ENCODE measurements at regions not wholly inside any gene's neighbourhood (a gene's known extent, or its start where the extent isn't known, plus 50 kb on each side); places are given as distances from the start of the nearest gene placed in this dataset.

DNA sequence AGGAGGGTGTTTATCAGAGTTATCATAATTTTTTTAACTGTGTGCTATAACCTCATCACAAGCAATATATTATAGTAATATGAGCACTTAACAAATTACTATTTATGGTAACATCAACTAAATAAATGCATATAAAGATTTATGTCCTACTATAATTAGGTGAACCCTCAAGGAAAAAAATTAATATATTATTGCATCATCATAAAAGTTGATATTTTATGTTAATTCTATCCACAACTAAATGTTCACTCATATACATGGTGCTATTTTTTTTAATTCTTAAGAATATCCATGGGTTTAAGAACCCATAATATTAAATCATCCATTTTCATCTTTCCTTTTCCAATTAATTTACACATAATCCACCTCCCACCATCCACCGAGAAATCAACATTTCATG lies 506.0 kb upstream of the USP15 start:
- H3K27ac ChIP-seq (ENCODE audit: extremely low read depth, low read depth, low read length), result no peak overlapping the region
- ChIA-PET CTCF (no interaction called here), POLR2A (no interaction called here)
- H3K4me3 ChIP-seq (ENCODE audit: low read depth, low read length), result no peak overlapping the region
- H3K9me3 ChIP-seq (ENCODE audit: control insufficient read depth, insufficient read depth, low read depth, low read length), result no peaks in the 10 kb centered on the region
- no peaks in the 10 kb centered on the region for H3K36me3 ChIP-seq (ENCODE audit: control insufficient read depth in 2 of 2, insufficient read depth in 1 of 2, low read length in 2 of 2)
- TF ChIP-seq ZNF239 (tag by site-specific recombination; IDR thresholded peaks at IDR 0.05) (no peak), ZNF24 (tag by site-specific recombination; IDR thresholded peaks at IDR 0.05) (no peak), ZNF391 (tag by site-specific recombination; IDR thresholded peaks at IDR 0.05; ENCODE audit: borderline replicate concordance, low read depth) (no peak), ZNF19 (tag by site-specific recombination; IDR thresholded peaks at IDR 0.05; ENCODE audit: low read depth) (no peak), MZF1 (tag by site-specific recombination; IDR thresholded peaks at IDR 0.05; ENCODE audit: borderline replicate concordance) (no peak), GLI4 (tag by site-specific recombination; IDR thresholded peaks at IDR 0.05) (no peak), GFI1B (tag by site-specific recombination; IDR thresholded peaks at IDR 0.05) (no peak), ZSCAN16 (tag by site-specific recombination; IDR thresholded peaks at IDR 0.05) (no peak), ZBTB8A (tag by site-specific recombination; IDR thresholded peaks at IDR 0.05) (no peak), ZNF837 (tag by site-specific recombination; IDR thresholded peaks at IDR 0.05) (no peak), ZNF677 (tag by site-specific recombination; IDR thresholded peaks at IDR 0.05) (no peak), ZNF311 (tag by site-specific recombination; IDR thresholded peaks at IDR 0.05; ENCODE audit: borderline replicate concordance) (no peak), RBAK (tag by site-specific recombination; IDR thresholded peaks at IDR 0.05) (no peak), ZNF629 (tag by site-specific recombination; IDR thresholded peaks at IDR 0.05) (no peak), FEZF1 (tag by site-specific recombination; IDR thresholded peaks at IDR 0.05) (no peak)
- TF ChIP-seq, protein P1, sequence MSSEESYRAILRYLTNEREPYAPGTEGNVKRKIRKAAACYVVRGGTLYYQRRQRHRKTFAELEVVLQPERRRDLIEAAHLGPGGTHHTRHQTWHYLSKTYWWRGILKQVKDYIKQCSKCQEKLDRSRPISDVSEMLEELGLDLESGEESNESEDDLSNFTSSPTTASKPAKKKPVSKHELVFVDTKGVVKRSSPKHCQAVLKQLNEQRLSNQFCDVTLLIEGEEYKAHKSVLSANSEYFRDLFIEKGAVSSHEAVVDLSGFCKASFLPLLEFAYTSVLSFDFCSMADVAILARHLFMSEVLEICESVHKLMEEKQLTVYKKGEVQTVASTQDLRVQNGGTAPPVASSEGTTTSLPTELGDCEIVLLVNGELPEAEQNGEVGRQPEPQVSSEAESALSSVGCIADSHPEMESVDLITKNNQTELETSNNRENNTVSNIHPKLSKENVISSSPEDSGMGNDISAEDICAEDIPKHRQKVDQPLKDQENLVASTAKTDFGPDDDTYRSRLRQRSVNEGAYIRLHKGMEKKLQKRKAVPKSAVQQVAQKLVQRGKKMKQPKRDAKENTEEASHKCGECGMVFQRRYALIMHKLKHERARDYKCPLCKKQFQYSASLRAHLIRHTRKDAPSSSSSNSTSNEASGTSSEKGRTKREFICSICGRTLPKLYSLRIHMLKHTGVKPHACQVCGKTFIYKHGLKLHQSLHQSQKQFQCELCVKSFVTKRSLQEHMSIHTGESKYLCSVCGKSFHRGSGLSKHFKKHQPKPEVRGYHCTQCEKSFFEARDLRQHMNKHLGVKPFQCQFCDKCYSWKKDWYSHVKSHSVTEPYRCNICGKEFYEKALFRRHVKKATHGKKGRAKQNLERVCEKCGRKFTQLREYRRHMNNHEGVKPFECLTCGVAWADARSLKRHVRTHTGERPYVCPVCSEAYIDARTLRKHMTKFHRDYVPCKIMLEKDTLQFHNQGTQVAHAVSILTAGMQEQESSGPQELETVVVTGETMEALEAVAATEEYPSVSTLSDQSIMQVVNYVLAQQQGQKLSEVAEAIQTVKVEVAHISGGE (tag by site-specific recombination; conservative IDR thresholded peaks at IDR 0.05; ENCODE audit: low read depth), result no peak
- TF ChIP-seq, protein P2, sequence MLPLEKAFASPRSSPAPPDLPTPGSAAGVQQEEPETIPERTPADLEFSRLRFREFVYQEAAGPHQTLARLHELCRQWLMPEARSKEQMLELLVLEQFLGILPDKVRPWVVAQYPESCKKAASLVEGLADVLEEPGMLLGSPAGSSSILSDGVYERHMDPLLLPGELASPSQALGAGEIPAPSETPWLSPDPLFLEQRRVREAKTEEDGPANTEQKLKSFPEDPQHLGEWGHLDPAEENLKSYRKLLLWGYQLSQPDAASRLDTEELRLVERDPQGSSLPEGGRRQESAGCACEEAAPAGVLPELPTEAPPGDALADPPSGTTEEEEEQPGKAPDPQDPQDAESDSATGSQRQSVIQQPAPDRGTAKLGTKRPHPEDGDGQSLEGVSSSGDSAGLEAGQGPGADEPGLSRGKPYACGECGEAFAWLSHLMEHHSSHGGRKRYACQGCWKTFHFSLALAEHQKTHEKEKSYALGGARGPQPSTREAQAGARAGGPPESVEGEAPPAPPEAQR (tag by site-specific recombination; IDR thresholded peaks at IDR 0.05), result no peak
- TF ChIP-seq, protein P3, sequence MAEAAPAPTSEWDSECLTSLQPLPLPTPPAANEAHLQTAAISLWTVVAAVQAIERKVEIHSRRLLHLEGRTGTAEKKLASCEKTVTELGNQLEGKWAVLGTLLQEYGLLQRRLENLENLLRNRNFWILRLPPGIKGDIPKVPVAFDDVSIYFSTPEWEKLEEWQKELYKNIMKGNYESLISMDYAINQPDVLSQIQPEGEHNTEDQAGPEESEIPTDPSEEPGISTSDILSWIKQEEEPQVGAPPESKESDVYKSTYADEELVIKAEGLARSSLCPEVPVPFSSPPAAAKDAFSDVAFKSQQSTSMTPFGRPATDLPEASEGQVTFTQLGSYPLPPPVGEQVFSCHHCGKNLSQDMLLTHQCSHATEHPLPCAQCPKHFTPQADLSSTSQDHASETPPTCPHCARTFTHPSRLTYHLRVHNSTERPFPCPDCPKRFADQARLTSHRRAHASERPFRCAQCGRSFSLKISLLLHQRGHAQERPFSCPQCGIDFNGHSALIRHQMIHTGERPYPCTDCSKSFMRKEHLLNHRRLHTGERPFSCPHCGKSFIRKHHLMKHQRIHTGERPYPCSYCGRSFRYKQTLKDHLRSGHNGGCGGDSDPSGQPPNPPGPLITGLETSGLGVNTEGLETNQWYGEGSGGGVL (tag by site-specific recombination; IDR thresholded peaks at IDR 0.05), result no peak
- TF ChIP-seq, protein P4, sequence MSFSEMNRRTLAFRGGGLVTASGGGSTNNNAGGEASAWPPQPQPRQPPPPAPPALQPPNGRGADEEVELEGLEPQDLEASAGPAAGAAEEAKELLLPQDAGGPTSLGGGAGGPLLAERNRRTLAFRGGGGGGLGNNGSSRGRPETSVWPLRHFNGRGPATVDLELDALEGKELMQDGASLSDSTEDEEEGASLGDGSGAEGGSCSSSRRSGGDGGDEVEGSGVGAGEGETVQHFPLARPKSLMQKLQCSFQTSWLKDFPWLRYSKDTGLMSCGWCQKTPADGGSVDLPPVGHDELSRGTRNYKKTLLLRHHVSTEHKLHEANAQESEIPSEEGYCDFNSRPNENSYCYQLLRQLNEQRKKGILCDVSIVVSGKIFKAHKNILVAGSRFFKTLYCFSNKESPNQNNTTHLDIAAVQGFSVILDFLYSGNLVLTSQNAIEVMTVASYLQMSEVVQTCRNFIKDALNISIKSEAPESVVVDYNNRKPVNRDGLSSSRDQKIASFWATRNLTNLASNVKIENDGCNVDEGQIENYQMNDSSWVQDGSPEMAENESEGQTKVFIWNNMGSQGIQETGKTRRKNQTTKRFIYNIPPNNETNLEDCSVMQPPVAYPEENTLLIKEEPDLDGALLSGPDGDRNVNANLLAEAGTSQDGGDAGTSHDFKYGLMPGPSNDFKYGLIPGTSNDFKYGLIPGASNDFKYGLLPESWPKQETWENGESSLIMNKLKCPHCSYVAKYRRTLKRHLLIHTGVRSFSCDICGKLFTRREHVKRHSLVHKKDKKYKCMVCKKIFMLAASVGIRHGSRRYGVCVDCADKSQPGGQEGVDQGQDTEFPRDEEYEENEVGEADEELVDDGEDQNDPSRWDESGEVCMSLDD (tag by site-specific recombination; IDR thresholded peaks at IDR 0.05), result no peak
- TF ChIP-seq, protein P5, sequence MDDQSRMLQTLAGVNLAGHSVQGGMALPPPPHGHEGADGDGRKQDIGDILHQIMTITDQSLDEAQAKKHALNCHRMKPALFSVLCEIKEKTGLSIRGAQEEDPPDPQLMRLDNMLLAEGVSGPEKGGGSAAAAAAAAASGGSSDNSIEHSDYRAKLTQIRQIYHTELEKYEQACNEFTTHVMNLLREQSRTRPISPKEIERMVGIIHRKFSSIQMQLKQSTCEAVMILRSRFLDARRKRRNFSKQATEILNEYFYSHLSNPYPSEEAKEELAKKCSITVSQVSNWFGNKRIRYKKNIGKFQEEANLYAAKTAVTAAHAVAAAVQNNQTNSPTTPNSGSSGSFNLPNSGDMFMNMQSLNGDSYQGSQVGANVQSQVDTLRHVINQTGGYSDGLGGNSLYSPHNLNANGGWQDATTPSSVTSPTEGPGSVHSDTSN (CRISPR knock-in tag; IDR thresholded peaks at IDR 0.05), result no peak
- no peaks in the 10 kb centered on the region for H3K4me1 ChIP-seq (ENCODE audit: control insufficient read depth, insufficient read depth, low read length)

Data from HEK293 (cell line).